ENCODE measurements at regions not wholly inside any gene's neighbourhood (a gene's known extent, or its start where the extent isn't known, plus 50 kb on each side); places are given as distances from the start of the nearest gene placed in this dataset.

DNA sequence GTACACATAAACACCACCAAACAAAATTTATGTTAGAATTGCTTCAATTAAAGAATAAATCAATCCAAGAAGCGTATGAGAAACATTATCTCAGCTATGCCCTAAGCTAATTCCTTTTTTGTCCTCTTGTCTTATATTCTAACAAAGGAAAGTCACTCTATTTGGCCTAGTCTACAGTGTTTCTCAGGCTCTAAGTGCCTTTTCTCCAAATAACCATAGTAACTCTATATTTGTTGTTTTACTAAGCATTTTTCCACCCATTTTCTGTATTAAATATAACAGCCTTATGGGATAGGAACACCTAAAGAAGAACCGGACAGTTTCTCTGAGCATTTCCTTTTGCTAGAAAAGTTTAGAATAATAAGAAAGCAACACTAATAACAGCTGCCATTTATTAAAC lies 120.1 kb upstream of the MTAP start:
- no peak for TF ChIP-seq CTCF (IDR thresholded peaks at IDR 0.05)
- TF ChIP-seq EZH2 (IDR thresholded peaks at IDR 0.05; ENCODE audit: borderline replicate concordance, insufficient read depth, low read depth, low read length, poor library complexity, severe bottlenecking), result no peak
